ENCODE measurements at regions not wholly inside any gene's neighbourhood (a gene's known extent, or its start where the extent isn't known, plus 50 kb on each side); places are given as distances from the start of the nearest gene placed in this dataset.

- no peak overlapping the region for H3K4me3 ChIP-seq (ENCODE audit: low read depth, low read length)
- DNase-seq (ENCODE audit: low read depth), result no peak
- TF ChIP-seq, protein P1, sequence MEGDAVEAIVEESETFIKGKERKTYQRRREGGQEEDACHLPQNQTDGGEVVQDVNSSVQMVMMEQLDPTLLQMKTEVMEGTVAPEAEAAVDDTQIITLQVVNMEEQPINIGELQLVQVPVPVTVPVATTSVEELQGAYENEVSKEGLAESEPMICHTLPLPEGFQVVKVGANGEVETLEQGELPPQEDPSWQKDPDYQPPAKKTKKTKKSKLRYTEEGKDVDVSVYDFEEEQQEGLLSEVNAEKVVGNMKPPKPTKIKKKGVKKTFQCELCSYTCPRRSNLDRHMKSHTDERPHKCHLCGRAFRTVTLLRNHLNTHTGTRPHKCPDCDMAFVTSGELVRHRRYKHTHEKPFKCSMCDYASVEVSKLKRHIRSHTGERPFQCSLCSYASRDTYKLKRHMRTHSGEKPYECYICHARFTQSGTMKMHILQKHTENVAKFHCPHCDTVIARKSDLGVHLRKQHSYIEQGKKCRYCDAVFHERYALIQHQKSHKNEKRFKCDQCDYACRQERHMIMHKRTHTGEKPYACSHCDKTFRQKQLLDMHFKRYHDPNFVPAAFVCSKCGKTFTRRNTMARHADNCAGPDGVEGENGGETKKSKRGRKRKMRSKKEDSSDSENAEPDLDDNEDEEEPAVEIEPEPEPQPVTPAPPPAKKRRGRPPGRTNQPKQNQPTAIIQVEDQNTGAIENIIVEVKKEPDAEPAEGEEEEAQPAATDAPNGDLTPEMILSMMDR (conservative IDR thresholded peaks at IDR 0.05; ENCODE audit: low read depth, low read length), result no peak
These were observed 486.4 kb downstream of the NPIPA7 start for GRCh38 chr16:16865374-16865773.

- TF ChIP-seq, protein P1 (conservative IDR thresholded peaks at IDR 0.05; ENCODE audit: low read depth, low read length), result no peak
- no peak for DNase-seq (ENCODE audit: low read depth)
- no peak overlapping the region for H3K4me3 ChIP-seq (ENCODE audit: low read depth, low read length)
These were observed 489.0 kb downstream of the NPIPA7 start for GRCh38 chr16:16867973-16868372.

DNA sequence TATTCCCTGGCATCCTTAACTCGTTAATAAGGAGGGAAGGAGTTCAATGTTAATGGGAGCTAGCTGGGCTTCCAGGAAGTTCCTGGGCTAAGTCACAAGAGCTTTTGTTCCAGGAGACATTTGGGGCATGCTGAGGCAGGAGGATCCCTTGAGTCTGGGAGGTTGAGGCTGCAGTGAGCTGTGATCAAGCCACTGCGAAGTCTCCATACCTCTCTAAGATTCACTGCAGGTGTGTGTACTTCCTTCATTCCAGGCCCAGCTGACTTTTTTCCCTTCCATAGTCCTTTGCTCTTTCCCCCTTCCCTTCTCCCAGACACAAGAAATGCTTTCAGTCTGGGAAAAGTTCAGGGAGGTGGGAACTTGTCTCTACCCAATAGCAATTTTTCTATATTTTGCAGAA is 489.8 kb downstream of the NPIPA7 start:
- DNase-seq (ENCODE audit: low read depth), result no peak
- H3K4me3 ChIP-seq (ENCODE audit: low read depth, low read length), result no peak overlapping the region
- TF ChIP-seq, protein P1 (conservative IDR thresholded peaks at IDR 0.05; ENCODE audit: low read depth, low read length), result no peak

GRCh38 chr16:16869746-16870145 is 490.8 kb downstream of the NPIPA7 start:
- TF ChIP-seq, protein P1 (conservative IDR thresholded peaks at IDR 0.05; ENCODE audit: low read depth, low read length), result no peak
- H3K4me3 ChIP-seq (ENCODE audit: low read depth, low read length), result no peak overlapping the region
- no peak for DNase-seq (ENCODE audit: low read depth)

- TF ChIP-seq, protein P1 (conservative IDR thresholded peaks at IDR 0.05; ENCODE audit: low read depth, low read length), result no peak
- H3K4me3 ChIP-seq (ENCODE audit: low read depth, low read length), result no peak overlapping the region
- DNase-seq (ENCODE audit: low read depth), result no peak
These were observed 492.3 kb downstream of the NPIPA7 start for GRCh38 chr16:16871196-16871595.

GRCh38 chr16:16877061-16877460 is 498.1 kb downstream of the NPIPA7 start:
- DNase-seq (ENCODE audit: low read depth), result no peak
- TF ChIP-seq, protein P1 (conservative IDR thresholded peaks at IDR 0.05; ENCODE audit: low read depth, low read length), result no peak
- H3K4me3 ChIP-seq (ENCODE audit: low read depth, low read length), result no peak overlapping the region

DNA sequence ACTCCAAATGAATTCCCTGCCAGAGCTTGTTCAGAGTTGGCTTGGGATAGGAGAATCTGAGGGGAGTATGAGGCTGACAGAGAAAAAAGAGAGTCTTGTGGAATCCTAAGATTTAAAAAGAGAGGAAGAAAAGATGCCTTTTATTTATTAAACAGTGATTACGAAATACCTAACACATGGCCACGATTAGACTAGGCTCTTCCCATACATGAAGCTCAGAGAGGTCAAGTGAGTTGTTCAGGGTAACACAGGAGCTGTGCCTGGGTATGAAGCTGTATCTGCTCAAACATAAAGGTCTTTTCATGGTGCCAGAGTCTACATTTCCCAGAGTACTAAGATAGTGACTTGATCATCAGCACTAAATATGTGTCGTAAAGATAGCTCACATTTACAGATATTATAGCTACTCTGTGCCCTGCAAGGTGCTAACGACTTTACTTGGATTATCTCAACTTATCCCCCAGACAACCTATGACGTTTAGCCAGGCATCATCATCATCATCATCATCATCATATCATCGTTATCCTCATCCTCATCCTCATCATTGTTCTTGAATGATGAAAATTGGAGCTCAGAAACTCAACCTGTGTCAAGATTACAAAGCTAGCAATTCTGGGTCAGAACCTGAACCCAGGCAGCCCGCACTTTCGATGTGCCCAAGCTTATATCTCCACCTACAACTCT is 500.8 kb downstream of the NPIPA7 start:
- H3K4me3 ChIP-seq (ENCODE audit: low read depth, low read length), result no peak overlapping the region
- no peak for DNase-seq (ENCODE audit: low read depth)
- TF ChIP-seq, protein P1 (conservative IDR thresholded peaks at IDR 0.05; ENCODE audit: low read depth, low read length), result no peak

Measured in choroid plexus epithelial cell (primary cell).